Right lobe of liver (tissue), 4 donors: ENCODE measurements at regions not wholly inside any gene's neighbourhood (a gene's known extent, or its start where the extent isn't known, plus 50 kb on each side); places are given as distances from the start of the nearest gene placed in this dataset.

Experiments
- POLR2A ChIP-seq: fragments of 450-650 bp; IDR thresholded peaks from one replicate; pipeline ENCODE4 v1.6.1; 2017; ENCODE audit warnings: antibody characterized with exemption, mild to moderate bottlenecking
- TF ChIP-seq, protein P1 (sequence below), 4 donors: fragments of 200-600 bp in 3 of 4; fragments of 450-650 bp in 1 of 4; IDR thresholded peaks; one replicate each; pipeline versions ENCODE4 v1.5.1 to v1.8.0; 2016 to 2022; ENCODE audit warnings: antibody characterized with exemption in 4 of 4, mild to moderate bottlenecking in 2 of 4
- donor health status: DM: no; HTN: no; CAD: no.
- donor health status: DM: no; HTN: no; CAD: no.
- donor health status: DM: no; HTN: yes; CAD: no.

DNA sequence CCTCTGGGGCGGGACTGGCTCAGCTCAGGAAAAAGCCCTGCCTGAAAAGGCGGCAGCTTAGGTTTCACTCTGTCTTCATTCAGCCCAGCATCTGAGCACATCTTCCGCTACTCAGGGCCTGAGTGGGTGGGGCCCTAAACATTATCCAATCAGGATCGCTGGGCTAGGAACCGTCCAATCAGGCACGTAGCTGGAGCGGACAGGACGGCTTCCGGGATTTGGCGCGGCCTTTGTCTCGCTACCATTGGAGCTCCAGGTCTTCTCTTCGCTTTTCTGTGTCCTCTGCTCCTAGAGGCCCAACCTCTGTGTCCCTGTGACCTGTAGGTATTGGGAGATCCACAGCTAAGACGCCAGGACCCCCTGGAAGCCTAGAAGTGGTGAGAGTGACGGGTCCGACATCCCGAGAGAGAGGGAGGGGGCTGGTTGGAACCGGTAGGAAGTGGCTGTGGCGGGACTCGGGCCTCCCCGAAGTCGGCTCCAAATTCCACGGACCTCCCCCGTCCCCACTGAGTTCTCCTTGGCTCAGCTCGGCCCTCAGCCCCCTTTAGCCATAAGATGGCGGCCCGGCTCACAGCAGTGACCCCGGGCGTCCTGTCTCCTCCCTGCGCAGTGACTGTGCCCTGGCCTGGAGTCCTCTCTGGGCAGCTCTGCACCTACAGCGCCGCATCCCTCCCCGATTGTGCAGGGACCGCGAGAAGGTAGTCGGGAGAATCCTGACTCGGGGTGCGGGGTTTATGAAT, 99.1 kb downstream of the ZNF680 start:
- TF ChIP-seq, protein P1, sequence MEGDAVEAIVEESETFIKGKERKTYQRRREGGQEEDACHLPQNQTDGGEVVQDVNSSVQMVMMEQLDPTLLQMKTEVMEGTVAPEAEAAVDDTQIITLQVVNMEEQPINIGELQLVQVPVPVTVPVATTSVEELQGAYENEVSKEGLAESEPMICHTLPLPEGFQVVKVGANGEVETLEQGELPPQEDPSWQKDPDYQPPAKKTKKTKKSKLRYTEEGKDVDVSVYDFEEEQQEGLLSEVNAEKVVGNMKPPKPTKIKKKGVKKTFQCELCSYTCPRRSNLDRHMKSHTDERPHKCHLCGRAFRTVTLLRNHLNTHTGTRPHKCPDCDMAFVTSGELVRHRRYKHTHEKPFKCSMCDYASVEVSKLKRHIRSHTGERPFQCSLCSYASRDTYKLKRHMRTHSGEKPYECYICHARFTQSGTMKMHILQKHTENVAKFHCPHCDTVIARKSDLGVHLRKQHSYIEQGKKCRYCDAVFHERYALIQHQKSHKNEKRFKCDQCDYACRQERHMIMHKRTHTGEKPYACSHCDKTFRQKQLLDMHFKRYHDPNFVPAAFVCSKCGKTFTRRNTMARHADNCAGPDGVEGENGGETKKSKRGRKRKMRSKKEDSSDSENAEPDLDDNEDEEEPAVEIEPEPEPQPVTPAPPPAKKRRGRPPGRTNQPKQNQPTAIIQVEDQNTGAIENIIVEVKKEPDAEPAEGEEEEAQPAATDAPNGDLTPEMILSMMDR (IDR thresholded peaks at IDR 0.05): no peak
- TF ChIP-seq POLR2A: no peak
